ENCODE measurements at regions not wholly inside any gene's neighbourhood (a gene's known extent, or its start where the extent isn't known, plus 50 kb on each side); places are given as distances from the start of the nearest gene placed in this dataset.
"Not testable (repeated sequence)": the region's sequence is repeated elsewhere in the genome, so short reads cannot be mapped to it uniquely, and the experiment has no call there.

GRCh38 chr3:40645883-40646282, 121.1 kb downstream of the ZNF621 start:
- no peak for DNase-seq (ENCODE audit: low read depth, low spot score)

GRCh38 chr3:40649346-40649745, 124.6 kb downstream of the ZNF621 start:
- no peak for DNase-seq (ENCODE audit: low read depth, low spot score)

GRCh38 chr3:40652072-40652471, 127.3 kb downstream of the ZNF621 start:
- DNase-seq (ENCODE audit: low read depth, low spot score) = no peak

- DNase-seq (ENCODE audit: low read depth, low spot score) = no peak
Measured at GRCh38 chr3:40653001-40653400, 128.2 kb downstream of the ZNF621 start.

GRCh38 chr3:40653878-40654277, 129.1 kb downstream of the ZNF621 start:
- no peak for DNase-seq (ENCODE audit: low read depth, low spot score)

GRCh38 chr3:40655551-40655950, 130.8 kb downstream of the ZNF621 start:
- DNase-seq (ENCODE audit: low read depth, low spot score) = no peak

GRCh38 chr3:40657623-40658022, 132.9 kb downstream of the ZNF621 start:
- DNase-seq (ENCODE audit: low read depth, low spot score) = no peak

GRCh38 chr3:40658305-40658704, 133.5 kb downstream of the ZNF621 start:
- no peak for DNase-seq (ENCODE audit: low read depth, low spot score)

GRCh38 chr3:40660554-40660953, 135.8 kb downstream of the ZNF621 start:
- DNase-seq (ENCODE audit: low read depth, low spot score) = no peak

GRCh38 chr3:40661284-40661683, 136.5 kb downstream of the ZNF621 start:
- no peak for DNase-seq (ENCODE audit: low read depth, low spot score)

- no peak for DNase-seq (ENCODE audit: low read depth, low spot score)
Measured at GRCh38 chr3:40663280-40663679, 138.5 kb downstream of the ZNF621 start.

GRCh38 chr3:40669176-40669575, 144.4 kb downstream of the ZNF621 start:
- no peak for DNase-seq (ENCODE audit: low read depth, low spot score)

GRCh38 chr3:40672861-40673260, 148.1 kb downstream of the ZNF621 start:
- no peak for DNase-seq (ENCODE audit: low read depth, low spot score)

- no peak for DNase-seq (ENCODE audit: low read depth, low spot score)
Measured at GRCh38 chr3:40677321-40677720, 152.6 kb downstream of the ZNF621 start.

GRCh38 chr3:40677749-40678148, 153.0 kb downstream of the ZNF621 start:
- DNase-seq (ENCODE audit: low read depth, low spot score) = no peak

GRCh38 chr3:40679290-40679689, 154.5 kb downstream of the ZNF621 start:
- DNase-seq (ENCODE audit: low read depth, low spot score) = no peak

- no peak for DNase-seq (ENCODE audit: low read depth, low spot score)
Measured at GRCh38 chr3:40680685-40681657, 156.2 kb downstream of the ZNF621 start.

- no peak for DNase-seq (ENCODE audit: low read depth, low spot score)
Measured at GRCh38 chr3:40681658-40682055, 156.9 kb downstream of the ZNF621 start.

GRCh38 chr3:40689837-40690236, 165.1 kb downstream of the ZNF621 start:
- DNase-seq (ENCODE audit: low read depth, low spot score) = no peak

GRCh38 chr3:40690749-40691451, 166.1 kb downstream of the ZNF621 start:
- DNase-seq (ENCODE audit: low read depth, low spot score) = no peak

- no peak for DNase-seq (ENCODE audit: low read depth, low spot score)
Measured at GRCh38 chr3:40691452-40691861, 166.7 kb downstream of the ZNF621 start.

GRCh38 chr3:40695848-40696247, 171.1 kb downstream of the ZNF621 start:
- no peak for DNase-seq (ENCODE audit: low read depth, low spot score)

GRCh38 chr3:40698611-40699010, 173.9 kb downstream of the ZNF621 start:
- not testable (repeated sequence) for DNase-seq (ENCODE audit: low read depth, low spot score)

All from activated CD4-positive, CD25-positive, alpha-beta regulatory T cell treated with anti-CD3 and anti-CD28 coated beads, Interleukin-2, amount 50 U/mL, for 16 hours (primary cell).